ENCODE measurements at regions not wholly inside any gene's neighbourhood (a gene's known extent, or its start where the extent isn't known, plus 50 kb on each side); places are given as distances from the start of the nearest gene placed in this dataset.

DNA sequence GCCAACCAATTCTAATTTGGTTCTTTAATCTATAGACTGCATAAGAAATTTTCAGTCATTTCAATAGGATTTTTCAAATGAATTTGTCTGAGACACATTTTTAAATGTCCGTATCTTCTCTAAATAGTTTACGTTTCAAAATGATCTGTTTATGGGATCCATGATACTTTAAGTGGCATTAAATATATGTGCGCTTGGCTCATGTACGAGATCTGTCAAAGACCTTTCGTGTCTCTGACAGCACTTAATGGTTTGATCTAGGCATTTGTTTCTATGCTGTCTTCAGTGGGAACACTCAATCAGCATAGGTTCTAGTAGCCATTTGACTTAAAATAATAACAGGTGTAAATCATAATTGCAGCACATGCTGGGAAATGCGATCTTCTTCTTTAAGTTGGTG is 731.0 kb downstream of the CENPC start (continued):
- TF ChIP-seq, protein P1, sequence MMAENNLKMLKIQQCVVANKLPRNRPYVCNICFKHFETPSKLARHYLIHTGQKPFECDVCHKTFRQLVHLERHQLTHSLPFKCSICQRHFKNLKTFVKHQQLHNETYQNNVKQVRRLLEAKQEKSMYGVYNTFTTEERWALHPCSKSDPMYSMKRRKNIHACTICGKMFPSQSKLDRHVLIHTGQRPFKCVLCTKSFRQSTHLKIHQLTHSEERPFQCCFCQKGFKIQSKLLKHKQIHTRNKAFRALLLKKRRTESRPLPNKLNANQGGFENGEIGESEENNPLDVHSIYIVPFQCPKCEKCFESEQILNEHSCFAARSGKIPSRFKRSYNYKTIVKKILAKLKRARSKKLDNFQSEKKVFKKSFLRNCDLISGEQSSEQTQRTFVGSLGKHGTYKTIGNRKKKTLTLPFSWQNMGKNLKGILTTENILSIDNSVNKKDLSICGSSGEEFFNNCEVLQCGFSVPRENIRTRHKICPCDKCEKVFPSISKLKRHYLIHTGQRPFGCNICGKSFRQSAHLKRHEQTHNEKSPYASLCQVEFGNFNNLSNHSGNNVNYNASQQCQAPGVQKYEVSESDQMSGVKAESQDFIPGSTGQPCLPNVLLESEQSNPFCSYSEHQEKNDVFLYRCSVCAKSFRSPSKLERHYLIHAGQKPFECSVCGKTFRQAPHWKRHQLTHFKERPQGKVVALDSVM (CRISPR knock-in tag; IDR thresholded peaks at IDR 0.05) = no peak
- no peak for TF ChIP-seq ZNF44 (CRISPR knock-in tag; IDR thresholded peaks at IDR 0.05)

DNA sequence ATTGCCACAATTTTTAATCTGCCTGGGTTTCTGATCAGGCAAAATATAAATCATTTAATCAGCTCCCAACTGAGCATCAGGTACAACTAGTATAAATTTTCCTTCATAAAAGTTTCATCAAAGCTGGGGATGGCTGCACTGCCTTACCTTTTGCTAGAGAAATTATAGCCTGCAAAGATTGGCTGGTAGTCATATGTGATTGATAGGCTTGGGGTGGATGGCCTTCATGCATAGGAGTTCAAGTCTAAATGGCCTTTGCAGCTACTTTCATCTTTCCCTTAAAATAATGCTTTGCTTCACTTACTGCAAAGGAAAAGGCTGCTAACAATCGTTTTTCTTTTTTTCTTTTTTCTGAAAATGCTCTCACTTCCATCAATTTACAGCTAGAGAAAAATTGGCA is 739.7 kb downstream of the CENPC start:
- in situ Hi-C loops (cut with HindIII; ENCODE audit: extremely low pct_ligation_motif_present, low pct_unique_long_range_greater_than_20kb) = no loop called here
- Histone ChIP-seq H3K36me3 (replicated peaks in 1 of 2; ENCODE audit: control insufficient read depth in 1 of 2, insufficient read depth in 2 of 2, low read length in 2 of 2) (no peaks in the 10 kb centered on the region), H3K4me2 (ENCODE audit: low read depth, low read length) (no peak overlapping the region), H3K27ac (ENCODE audit: extremely low read length, insufficient read depth, low read length) (no peak overlapping the region), H3K9me3 (ENCODE audit: low read length) (no peaks in the 10 kb centered on the region), H3K79me2 (ENCODE audit: insufficient read depth, low read length) (no peaks in the 10 kb centered on the region), H3K4me3 (replicated peaks in 1 of 3; ENCODE audit: insufficient read depth in 1 of 3, low read depth in 2 of 3, low read length in 3 of 3) (no peak overlapping the region), H3K27me3 (ENCODE audit: control insufficient read depth in 1 of 2, insufficient read depth in 2 of 2, low read length in 2 of 2) (no peaks in the 10 kb centered on the region), H4K20me1 (ENCODE audit: insufficient read depth, low read length) (no peaks in the 10 kb centered on the region), H2AFZ (ENCODE audit: low read length) (no peak overlapping the region), H3K4me1 (ENCODE audit: insufficient read depth, low read length) (no peaks in the 10 kb centered on the region), H3K9ac (ENCODE audit: insufficient read depth, low read depth, low read length) (no peak overlapping the region)
- POLR2A ChIA-PET = no interaction called here
- intact Hi-C loops (cut with micrococcal nuclease; ENCODE audit: unreplicated experiment) = no loop called here
- WGBS (ENCODE audit: low lambda C conversion rate) = 3% methylated on average over 1 of the region's 1 CpG
- no TSS peak for BruUV-seq (replicated peaks)
- ATAC-seq (no peak), FAIRE-seq (no peak), DNase-seq (ENCODE audit: low spot score) (no peak)
- CTCF ChIA-PET (ENCODE audit: low intra/inter-chr PET ratio, low total read pairs) = no interaction called here
- TF ChIP-seq, protein P2, sequence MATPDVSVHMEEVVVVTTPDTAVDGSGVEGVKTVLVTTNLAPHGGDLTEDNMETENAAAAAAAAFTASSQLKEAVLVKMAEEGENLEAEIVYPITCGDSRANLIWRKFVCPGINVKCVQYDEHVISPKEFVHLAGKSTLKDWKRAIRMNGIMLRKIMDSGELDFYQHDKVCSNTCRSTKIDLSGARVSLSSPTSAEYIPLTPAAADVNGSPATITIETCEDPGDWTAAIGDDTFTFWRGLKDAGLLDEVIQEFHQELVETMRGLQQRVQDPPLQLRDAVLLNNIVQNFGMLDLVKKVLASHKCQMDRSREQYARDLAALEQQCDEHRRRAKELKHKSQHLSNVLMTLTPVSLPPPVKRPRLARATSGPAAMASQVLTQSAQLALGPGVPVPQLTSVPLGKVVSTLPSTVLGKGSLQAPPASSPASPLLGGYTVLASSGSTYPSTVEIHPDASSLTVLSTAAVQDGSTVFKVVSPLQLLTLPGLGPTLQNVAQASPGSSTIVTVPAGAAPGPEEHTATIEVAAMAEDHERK (CRISPR knock-in tag; IDR thresholded peaks at IDR 0.05; ENCODE audit: low read depth) = no peak
- TF ChIP-seq, protein P3, sequence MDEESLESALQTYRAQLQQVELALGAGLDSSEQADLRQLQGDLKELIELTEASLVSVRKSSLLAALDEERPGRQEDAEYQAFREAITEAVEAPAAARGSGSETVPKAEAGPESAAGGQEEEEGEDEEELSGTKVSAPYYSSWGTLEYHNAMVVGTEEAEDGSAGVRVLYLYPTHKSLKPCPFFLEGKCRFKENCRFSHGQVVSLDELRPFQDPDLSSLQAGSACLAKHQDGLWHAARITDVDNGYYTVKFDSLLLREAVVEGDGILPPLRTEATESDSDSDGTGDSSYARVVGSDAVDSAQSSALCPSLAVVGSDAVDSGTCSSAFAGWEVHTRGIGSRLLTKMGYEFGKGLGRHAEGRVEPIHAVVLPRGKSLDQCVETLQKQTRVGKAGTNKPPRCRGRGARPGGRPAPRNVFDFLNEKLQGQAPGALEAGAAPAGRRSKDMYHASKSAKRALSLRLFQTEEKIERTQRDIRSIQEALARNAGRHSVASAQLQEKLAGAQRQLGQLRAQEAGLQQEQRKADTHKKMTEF (CRISPR knock-in tag; IDR thresholded peaks at IDR 0.05) = no peak
- no peak for TF ChIP-seq GPN1 (CRISPR knock-in tag; IDR thresholded peaks at IDR 0.05; ENCODE audit: borderline replicate concordance)
- no peak for TF ChIP-seq ADNP (CRISPR knock-in tag; IDR thresholded peaks at IDR 0.05)
- no peak for TF ChIP-seq CHD4 (IDR thresholded peaks at IDR 0.05; ENCODE audit: borderline replicate concordance, low read length)
- TF ChIP-seq ZNF773 (CRISPR knock-in tag; IDR thresholded peaks at IDR 0.05; ENCODE audit: borderline replicate concordance) = no peak
- TF ChIP-seq ZNF446 (CRISPR knock-in tag; IDR thresholded peaks at IDR 0.05) = no peak
- TF ChIP-seq TOPORS (CRISPR knock-in tag; IDR thresholded peaks at IDR 0.05) = no peak
- no peak for TF ChIP-seq SOX6 (IDR thresholded peaks at IDR 0.05)
- TF ChIP-seq SOX6 (CRISPR knock-in tag; IDR thresholded peaks at IDR 0.05) = no peak
- no peak for TF ChIP-seq ZNF839 (CRISPR knock-in tag; IDR thresholded peaks at IDR 0.05; ENCODE audit: borderline replicate concordance)
- TF ChIP-seq HNF4A (CRISPR knock-in tag; IDR thresholded peaks at IDR 0.05) = no peak
- TF ChIP-seq, protein P4, sequence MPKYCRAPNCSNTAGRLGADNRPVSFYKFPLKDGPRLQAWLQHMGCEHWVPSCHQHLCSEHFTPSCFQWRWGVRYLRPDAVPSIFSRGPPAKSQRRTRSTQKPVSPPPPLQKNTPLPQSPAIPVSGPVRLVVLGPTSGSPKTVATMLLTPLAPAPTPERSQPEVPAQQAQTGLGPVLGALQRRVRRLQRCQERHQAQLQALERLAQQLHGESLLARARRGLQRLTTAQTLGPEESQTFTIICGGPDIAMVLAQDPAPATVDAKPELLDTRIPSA (CRISPR knock-in tag; IDR thresholded peaks at IDR 0.05; ENCODE audit: borderline replicate concordance) = no peak
- TF ChIP-seq KLF11 (CRISPR knock-in tag; IDR thresholded peaks at IDR 0.05) = no peak
- no peak for TF ChIP-seq HES4 (CRISPR knock-in tag; IDR thresholded peaks at IDR 0.05; ENCODE audit: borderline replicate concordance)
- no peak for TF ChIP-seq ASH2L (IDR thresholded peaks at IDR 0.05; ENCODE audit: insufficient read length, low read depth, low read length)
- TF ChIP-seq NFATC3 (CRISPR knock-in tag; IDR thresholded peaks at IDR 0.05) = no peak

Measured in HepG2 (cell line).